ENCODE measurements at regions not wholly inside any gene's neighbourhood (a gene's known extent, or its start where the extent isn't known, plus 50 kb on each side); places are given as distances from the start of the nearest gene placed in this dataset.

DNA sequence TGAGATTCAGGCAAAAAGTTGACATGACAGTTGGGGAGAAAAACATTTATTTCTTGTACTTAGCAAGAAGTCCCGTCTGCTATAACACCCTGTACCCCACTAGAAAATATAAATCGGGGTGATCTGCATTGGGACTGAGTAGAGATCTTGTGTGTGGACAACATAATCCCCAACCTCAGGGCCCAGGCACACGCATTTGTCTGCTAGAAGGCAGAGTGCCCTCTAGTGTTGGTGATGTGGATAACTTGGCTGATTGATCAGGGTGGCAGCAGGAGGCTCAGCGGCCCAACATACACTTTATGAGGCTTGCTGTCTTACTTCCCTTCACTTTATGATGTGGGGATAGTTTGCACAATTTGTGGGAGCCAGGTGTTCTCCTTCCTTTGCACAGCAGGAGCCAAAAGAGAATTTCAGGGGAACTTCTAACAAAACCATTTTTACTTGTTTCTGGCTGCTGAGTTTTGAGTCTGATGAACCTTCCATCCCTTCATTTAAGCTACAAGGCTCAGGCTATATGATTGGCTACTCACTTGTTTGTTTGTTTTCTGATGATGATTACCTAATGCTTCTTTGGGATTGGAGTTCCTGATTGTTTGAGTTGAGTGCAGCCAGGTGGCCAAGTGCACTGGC, 263.2 kb downstream of the DMAC1 start:
- TF ChIP-seq, protein P1, sequence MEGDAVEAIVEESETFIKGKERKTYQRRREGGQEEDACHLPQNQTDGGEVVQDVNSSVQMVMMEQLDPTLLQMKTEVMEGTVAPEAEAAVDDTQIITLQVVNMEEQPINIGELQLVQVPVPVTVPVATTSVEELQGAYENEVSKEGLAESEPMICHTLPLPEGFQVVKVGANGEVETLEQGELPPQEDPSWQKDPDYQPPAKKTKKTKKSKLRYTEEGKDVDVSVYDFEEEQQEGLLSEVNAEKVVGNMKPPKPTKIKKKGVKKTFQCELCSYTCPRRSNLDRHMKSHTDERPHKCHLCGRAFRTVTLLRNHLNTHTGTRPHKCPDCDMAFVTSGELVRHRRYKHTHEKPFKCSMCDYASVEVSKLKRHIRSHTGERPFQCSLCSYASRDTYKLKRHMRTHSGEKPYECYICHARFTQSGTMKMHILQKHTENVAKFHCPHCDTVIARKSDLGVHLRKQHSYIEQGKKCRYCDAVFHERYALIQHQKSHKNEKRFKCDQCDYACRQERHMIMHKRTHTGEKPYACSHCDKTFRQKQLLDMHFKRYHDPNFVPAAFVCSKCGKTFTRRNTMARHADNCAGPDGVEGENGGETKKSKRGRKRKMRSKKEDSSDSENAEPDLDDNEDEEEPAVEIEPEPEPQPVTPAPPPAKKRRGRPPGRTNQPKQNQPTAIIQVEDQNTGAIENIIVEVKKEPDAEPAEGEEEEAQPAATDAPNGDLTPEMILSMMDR (conservative IDR thresholded peaks at IDR 0.05; ENCODE audit: low read length), result peak; percentile 78
- TF ChIP-seq EZH2phosphoT487 (IDR thresholded peaks at IDR 0.05; ENCODE audit: borderline replicate concordance, low read depth, low read length), result no peak
